IPS-15b (cell line): ENCODE measurements at regions not wholly inside any gene's neighbourhood (a gene's known extent, or its start where the extent isn't known, plus 50 kb on each side); places are given as distances from the start of the nearest gene placed in this dataset.

Experiments
- H3K27me3 ChIP-seq: one replicate; pipeline ENCODE4 v1.6.1; 2013; ENCODE audit warnings: low read length; ENCODE audit not compliant: control insufficient read depth, insufficient read depth
- H3K36me3 ChIP-seq: one replicate; pipeline ENCODE4 v1.6.1; 2013; ENCODE audit warnings: low read length; ENCODE audit not compliant: control insufficient read depth, insufficient read depth
- H3K4me1 ChIP-seq: one replicate; pipeline ENCODE4 v1.6.1; 2013; ENCODE audit warnings: mild to moderate bottlenecking, low read length; ENCODE audit not compliant: control insufficient read depth, insufficient read depth
- H3K4me3 ChIP-seq: one replicate; pipeline ENCODE4 v1.5.1; 2013; ENCODE audit warnings: low read depth, low read length
- H3K9ac ChIP-seq: one replicate; pipeline ENCODE4 v1.6.1; 2013; ENCODE audit warnings: low read depth, mild to moderate bottlenecking, low read length
- H3K9me3 ChIP-seq: one replicate; pipeline ENCODE4 v1.6.1; 2013; ENCODE audit warnings: mild to moderate bottlenecking, low read length; ENCODE audit not compliant: control insufficient read depth, insufficient read depth

DNA sequence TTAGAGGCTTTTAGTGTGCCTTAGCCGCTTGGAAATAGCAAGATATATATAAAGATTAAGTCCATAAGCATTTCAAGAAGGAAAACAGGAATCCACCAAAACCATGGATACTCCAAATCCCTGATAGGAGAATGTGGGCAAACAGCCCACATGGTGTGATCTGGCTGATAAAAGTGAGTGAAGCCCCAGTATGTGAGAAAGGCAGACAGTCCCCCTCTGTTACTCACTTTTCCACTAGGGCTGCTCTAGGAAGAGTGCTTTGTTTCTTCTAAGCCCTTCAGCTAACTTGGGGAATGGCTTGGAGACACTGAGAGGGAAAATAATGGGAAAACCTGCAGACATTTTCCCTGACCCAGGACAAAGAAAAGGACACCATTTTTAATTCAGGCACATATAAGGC lies 802.3 kb upstream of the PRR20A start:
- Histone ChIP-seq H3K4me3 (no peak overlapping the region), H3K9ac (no peak overlapping the region), H3K36me3 (no peaks in the 10 kb centered on the region), H3K4me1 (no peaks in the 10 kb centered on the region), H3K9me3 (no peaks in the 10 kb centered on the region), H3K27me3 (no peaks in the 10 kb centered on the region)

DNA sequence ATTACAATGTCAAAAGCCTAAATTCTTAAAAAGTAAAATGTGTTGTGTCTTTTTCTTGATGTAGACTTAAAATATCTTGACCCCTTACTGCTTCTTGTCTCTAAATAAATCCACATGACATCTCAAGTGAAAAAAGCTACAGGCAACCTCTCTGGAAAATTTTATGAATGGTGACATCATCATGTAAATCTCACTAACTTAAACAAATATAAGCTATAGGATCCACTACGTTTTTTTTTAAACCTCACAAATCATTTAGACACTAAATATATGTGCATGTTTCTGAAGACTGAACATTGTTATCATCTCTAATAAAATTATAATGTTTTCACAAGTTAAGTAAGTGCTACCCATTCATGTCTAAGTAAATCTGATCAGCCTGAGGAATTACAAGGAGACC lies 793.7 kb upstream of the PRR20A start:
- Histone ChIP-seq H3K27me3 (no peaks in the 10 kb centered on the region), H3K9ac (no peak overlapping the region), H3K36me3 (no peaks in the 10 kb centered on the region), H3K9me3 (no peaks in the 10 kb centered on the region), H3K4me1 (no peaks in the 10 kb centered on the region), H3K4me3 (no peak overlapping the region)

DNA sequence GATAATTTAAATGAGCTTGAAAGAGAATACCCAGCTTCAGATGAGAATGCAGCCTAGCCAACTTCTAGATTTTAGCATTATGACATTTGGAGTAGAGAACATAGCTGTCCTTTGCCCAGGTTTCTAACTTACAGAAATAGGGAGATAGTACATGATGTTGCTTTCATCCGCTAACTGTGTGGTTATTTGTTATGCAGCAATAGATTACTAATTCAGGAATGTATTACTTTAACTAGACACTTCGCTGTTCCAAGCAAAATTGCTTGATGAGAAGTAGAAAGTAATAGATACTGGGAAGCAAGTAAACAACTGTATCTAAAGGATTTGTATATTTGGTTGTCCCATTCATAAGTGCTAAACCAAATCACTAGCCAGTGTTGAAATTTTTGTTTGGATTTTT lies 790.9 kb upstream of the PRR20A start:
- Histone ChIP-seq H3K9ac (no peak overlapping the region), H3K27me3 (no peaks in the 10 kb centered on the region), H3K9me3 (no peaks in the 10 kb centered on the region), H3K36me3 (no peaks in the 10 kb centered on the region), H3K4me1 (no peaks in the 10 kb centered on the region), H3K4me3 (no peak overlapping the region)

DNA sequence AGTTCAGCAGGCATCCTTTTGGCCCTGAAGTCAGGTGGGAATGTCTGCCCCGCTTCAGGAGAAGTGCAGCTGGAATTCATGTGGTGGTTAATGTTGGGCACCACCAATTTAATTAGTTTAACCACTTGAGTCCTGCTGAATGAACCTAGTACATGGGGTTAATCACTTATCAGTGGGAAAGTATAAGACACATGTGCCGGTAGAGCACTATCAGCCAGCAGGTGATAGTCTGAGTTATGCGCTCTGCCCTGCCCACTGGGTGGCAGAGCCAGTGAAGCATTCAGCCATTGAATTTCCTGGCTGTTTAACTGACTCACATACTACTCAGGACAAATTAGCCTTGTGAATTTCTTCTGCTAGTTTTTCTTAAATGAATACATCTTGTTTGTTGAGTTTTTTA lies 789.7 kb upstream of the PRR20A start:
- no peaks in the 10 kb centered on the region for H3K4me1 ChIP-seq
- no peaks in the 10 kb centered on the region for H3K9me3 ChIP-seq
- H3K9ac ChIP-seq = no peak overlapping the region
- no peaks in the 10 kb centered on the region for H3K27me3 ChIP-seq
- no peak overlapping the region for H3K4me3 ChIP-seq
- H3K36me3 ChIP-seq = no peaks in the 10 kb centered on the region

DNA sequence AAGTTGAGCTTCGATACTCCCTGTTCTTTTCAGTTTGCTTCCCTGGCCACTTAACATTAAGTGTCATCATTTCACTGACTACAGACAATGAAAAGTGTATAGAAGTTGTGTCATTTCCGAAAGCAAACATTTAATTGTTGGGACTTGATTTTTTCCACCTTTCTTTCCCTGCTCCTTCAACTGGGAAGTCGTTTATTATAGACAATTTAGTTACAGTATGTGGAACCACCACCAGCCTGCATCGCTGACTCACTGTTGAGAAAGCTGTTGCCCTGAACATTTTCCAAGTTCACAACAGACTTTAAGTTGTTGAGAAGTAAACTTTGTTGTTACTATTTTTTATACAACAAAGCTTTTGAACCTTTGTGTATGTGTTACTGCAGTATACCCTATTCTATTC lies 788.4 kb upstream of the PRR20A start:
- Histone ChIP-seq H3K4me1 (no peaks in the 10 kb centered on the region), H3K9ac (no peak overlapping the region), H3K9me3 (no peaks in the 10 kb centered on the region), H3K27me3 (no peaks in the 10 kb centered on the region), H3K36me3 (no peaks in the 10 kb centered on the region), H3K4me3 (no peak overlapping the region)

DNA sequence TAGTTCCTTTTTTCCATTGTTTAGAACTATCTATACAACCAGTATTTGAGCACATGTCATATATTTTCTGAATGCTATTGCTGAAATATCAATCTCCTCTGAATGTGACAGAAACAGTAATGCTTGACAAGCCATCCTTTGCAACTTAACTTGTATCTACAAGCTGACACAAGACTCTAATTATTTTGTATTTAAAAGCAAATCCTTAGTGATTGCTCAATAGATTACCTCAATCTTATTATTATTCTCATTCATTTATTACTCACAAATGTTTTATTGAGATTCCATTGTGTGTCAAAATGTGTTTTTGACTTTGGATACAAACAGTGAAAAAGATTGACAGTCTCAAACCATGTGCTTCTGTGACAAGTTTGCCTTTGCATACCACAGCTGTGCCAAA lies 787.8 kb upstream of the PRR20A start:
- no peak overlapping the region for H3K4me3 ChIP-seq
- no peaks in the 10 kb centered on the region for H3K4me1 ChIP-seq
- H3K36me3 ChIP-seq = no peaks in the 10 kb centered on the region
- H3K9ac ChIP-seq = no peak overlapping the region
- H3K9me3 ChIP-seq = no peaks in the 10 kb centered on the region
- H3K27me3 ChIP-seq = no peaks in the 10 kb centered on the region

DNA sequence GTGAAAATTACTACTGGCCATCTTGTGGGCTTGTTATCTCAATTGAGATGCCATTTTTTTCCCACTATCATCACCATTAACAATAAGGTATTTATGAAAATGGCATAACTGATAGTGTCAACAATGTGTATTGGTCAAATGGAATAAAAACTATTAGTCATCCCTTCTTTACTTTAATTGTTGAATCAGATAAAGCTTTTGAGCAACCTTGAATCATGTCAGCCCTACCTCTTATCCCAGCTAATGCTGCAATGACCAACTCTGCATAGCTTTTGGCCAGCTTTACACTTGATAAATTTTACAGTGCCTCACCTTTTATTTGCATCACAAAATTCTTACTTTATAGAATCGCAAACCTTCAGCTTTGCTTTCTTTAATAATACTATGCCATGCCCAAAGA lies 784.0 kb upstream of the PRR20A start:
- Histone ChIP-seq H3K36me3 (no peaks in the 10 kb centered on the region), H3K9ac (no peak overlapping the region), H3K27me3 (no peaks in the 10 kb centered on the region), H3K4me1 (no peaks in the 10 kb centered on the region), H3K9me3 (no peaks in the 10 kb centered on the region), H3K4me3 (no peak overlapping the region)

DNA sequence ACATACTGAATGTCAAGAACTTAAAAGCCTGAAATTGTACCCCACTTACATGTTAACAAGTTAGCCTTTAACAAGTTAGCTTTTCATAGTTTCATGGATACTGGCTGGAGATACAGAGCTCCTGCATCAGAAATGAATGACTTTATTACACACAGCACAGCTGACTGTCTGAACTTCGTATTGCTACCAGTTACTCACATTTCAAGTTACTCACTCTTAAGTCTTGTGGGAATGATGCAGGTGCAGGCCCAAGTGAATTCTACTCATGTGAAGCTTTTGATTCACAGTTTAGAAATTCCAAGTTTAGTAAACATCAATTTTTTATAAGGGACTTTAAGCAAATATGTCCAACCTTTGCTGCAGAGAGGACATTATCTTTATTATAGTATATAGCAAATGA lies 762.2 kb upstream of the PRR20A start:
- Histone ChIP-seq H3K9ac (no peak overlapping the region), H3K9me3 (no peaks in the 10 kb centered on the region), H3K36me3 (no peaks in the 10 kb centered on the region), H3K4me3 (no peak overlapping the region), H3K4me1 (no peaks in the 10 kb centered on the region), H3K27me3 (no peaks in the 10 kb centered on the region)

DNA sequence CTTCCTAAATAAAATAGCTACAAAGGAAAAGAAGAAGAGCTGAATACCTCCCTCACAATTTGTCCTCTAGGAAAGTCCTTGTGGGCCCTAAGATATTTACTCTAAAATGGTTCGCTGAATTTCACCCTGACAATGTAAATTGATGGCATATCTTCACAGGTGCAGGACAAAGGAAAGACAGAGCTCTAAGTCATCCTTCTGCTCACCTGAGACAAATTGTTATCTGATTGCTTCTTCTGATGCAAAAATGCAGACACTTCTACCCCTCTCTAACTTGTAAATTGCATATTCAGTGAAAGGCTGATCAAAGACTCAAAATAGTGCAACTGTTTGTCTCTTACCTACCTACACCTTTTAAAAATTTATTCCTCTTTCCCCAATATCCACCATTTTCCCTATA lies 747.2 kb upstream of the PRR20A start:
- Histone ChIP-seq H3K4me1 (peaks cover 10% of the 10 kb centered on the region), H3K4me3 (no peak overlapping the region), H3K9ac (no peak overlapping the region), H3K27me3 (no peaks in the 10 kb centered on the region), H3K36me3 (no peaks in the 10 kb centered on the region), H3K9me3 (no peaks in the 10 kb centered on the region)

DNA sequence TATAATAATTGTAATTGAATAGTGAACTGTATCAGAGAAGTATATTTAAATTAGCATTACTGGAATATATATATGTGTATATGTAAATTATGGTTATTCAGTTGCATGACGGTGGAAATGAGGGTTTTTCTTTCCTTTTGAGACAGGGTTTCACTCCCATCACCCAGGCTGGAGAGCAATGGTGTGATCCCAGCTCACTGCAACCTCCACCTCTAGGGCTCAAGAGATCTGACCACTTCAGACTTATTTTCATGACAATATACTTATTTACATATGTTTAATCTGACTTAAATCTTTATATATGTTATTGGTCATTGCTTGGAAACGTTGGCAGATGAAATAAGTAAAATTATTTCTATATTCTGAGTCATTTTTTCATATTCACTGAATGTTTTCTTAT lies 744.4 kb upstream of the PRR20A start:
- H3K4me3 ChIP-seq = no peak overlapping the region
- H3K9ac ChIP-seq = no peak overlapping the region
- H3K4me1 ChIP-seq = peaks cover 10% of the 10 kb centered on the region
- H3K36me3 ChIP-seq = no peaks in the 10 kb centered on the region
- no peaks in the 10 kb centered on the region for H3K27me3 ChIP-seq
- no peaks in the 10 kb centered on the region for H3K9me3 ChIP-seq

DNA sequence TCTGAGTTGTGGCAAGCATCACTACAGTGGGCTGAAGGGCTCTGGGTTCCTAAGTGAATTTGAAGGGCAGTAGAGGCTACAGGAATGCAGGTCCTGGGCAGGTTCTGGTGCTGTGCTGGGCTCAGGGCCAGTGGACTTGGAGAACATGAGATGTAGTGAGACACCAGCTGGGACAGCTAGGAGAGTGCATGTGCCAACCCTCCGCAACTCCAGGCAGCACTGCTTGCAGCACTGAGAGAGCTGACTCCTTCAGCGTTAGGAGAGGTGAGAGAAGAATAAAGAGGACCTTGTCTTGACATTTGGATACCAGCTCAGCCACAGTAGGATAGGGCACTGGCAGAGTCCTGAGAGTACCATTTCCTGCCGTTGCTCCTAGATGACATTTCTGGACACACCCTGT lies 739.9 kb upstream of the PRR20A start:
- no peaks in the 10 kb centered on the region for H3K27me3 ChIP-seq
- no peaks in the 10 kb centered on the region for H3K9me3 ChIP-seq
- no peak overlapping the region for H3K4me3 ChIP-seq

DNA sequence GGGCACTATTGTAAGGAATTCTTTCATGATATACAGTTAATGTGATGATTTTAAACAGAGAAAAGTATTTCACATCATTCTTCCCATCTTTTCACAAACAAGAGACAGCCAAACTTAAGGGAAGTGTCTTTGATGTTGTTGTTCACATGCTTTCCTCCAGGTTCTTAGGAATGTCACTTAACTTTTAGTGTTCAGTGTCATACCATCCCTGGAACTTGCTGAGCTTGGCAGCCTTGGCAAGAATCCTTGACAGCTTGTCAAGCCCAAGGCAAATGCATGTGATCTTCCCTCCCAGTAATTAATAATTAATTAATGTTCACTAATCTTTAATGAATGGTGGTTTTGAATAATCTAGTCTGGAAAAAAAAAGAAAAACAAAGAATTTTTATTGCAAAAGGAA lies 727.9 kb upstream of the PRR20A start:
- H3K9ac ChIP-seq = no peak overlapping the region
- H3K4me3 ChIP-seq = no peak overlapping the region
- no peaks in the 10 kb centered on the region for H3K36me3 ChIP-seq
- H3K27me3 ChIP-seq = no peaks in the 10 kb centered on the region
- H3K4me1 ChIP-seq = no peaks in the 10 kb centered on the region
- no peaks in the 10 kb centered on the region for H3K9me3 ChIP-seq

More for the DNA sequence above, 739.9 kb upstream of the PRR20A start:
- Histone ChIP-seq H3K36me3 (no peaks in the 10 kb centered on the region), H3K9ac (no peak overlapping the region), H3K4me1 (peaks cover 4% of the 10 kb centered on the region)

DNA sequence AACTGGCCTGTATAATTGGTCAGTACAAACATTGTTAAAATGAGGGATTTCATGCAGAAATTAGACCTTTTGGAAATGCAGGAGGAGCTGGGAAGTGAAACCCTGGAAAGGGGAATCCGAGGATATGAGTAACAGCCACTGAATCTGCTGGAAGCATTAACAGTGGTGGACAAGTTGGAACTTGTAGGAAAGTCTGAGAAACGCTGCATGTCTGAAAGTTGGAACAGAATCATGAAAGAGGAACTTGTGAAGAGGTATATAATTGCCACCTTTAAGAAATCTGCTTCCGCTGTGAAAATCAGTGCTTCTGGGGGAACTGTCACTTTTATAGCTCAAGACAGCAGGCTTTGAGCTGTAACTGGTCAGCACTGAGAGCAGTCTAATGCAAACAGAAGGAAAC lies 716.5 kb upstream of the PRR20A start:
- H3K27me3 ChIP-seq = no peaks in the 10 kb centered on the region
- no peak overlapping the region for H3K4me3 ChIP-seq
- no peaks in the 10 kb centered on the region for H3K36me3 ChIP-seq
- H3K9me3 ChIP-seq = no peaks in the 10 kb centered on the region
- H3K9ac ChIP-seq = no peak overlapping the region
- H3K4me1 ChIP-seq = no peaks in the 10 kb centered on the region
